Gastrocnemius medialis (tissue), 4 donors: ENCODE measurements at regions not wholly inside any gene's neighbourhood (a gene's known extent, or its start where the extent isn't known, plus 50 kb on each side); places are given as distances from the start of the nearest gene placed in this dataset.

Experiments
- ATAC-seq, 2 donors: fragments of 150-250 bp; one replicate each; pipeline ENCODE4 v1.9.1; 2016
- DNase-seq, 2 donors: peaks; one replicate each; pipeline ENCODE4 v3.0.0-alpha.2; 2019
- H3K27ac ChIP-seq, 4 donors: fragments of 200-600 bp; sonication (generic); 1 replicate in 1 of 4; 2 replicates in 3 of 4; pipeline ENCODE4 v1.5.1; 2016 to 2018; ENCODE audit warnings: mild to moderate bottlenecking in 2 of 4, moderate library complexity in 1 of 4
- H3K27me3 ChIP-seq, 3 donors: fragments of 200-600 bp; sonication (generic) in 2 of 3; 1 replicate in 1 of 3; 2 replicates in 2 of 3; pipeline versions ENCODE4 v1.5.1 to v1.6.0; 2016 to 2019; ENCODE audit warnings: mild to moderate bottlenecking in 1 of 3, moderate library complexity in 1 of 3
- H3K36me3 ChIP-seq, 2 donors: fragments of 200-600 bp; sonication (generic) in 1 of 2; one replicate each; pipeline ENCODE4 v1.5.1; 2017 to 2018
- H3K4me1 ChIP-seq, 2 donors: fragments of 200-600 bp; sonication (generic) in 1 of 2; one replicate each; pipeline ENCODE4 v1.5.1; 2016 to 2017; ENCODE audit warnings: mild to moderate bottlenecking in 2 of 2
- H3K4me3 ChIP-seq, 4 donors: fragments of 200-600 bp; sonication (generic) in 3 of 4; 1 replicate in 1 of 4; 2 replicates in 3 of 4; pipeline ENCODE4 v1.5.1; 2016 to 2019; ENCODE audit warnings: mild to moderate bottlenecking in 2 of 4
- H3K9me3 ChIP-seq, 3 donors: fragments of 200-600 bp; sonication (generic) in 2 of 3; 1 replicate in 1 of 3; 2 replicates in 2 of 3; pipeline ENCODE4 v1.5.1; 2016 to 2019
- POLR2A ChIP-seq, 2 donors: fragments of 450-650 bp; IDR thresholded peaks; one replicate each; pipeline ENCODE4 v1.6.1; 2017; ENCODE audit warnings: antibody characterized with exemption in 2 of 2, mild to moderate bottlenecking in 2 of 2, moderate library complexity in 2 of 2
- in situ Hi-C, 4 donors: fragments of 200-750 bp; cut with MboI; loops; one replicate each; pipeline versions ENCODE4 v1.15.0 to v1.8.0; 2017; ENCODE audit warnings: low sequenced_read_pairs in 4 of 4
- intact Hi-C: fragments of 100-400 bp; cut with DNase I; formaldehyde crosslinking; loops from one replicate; pipeline ENCODE4 v1.15.1; 2023; ENCODE audit warnings: low total_unique reads
- TF ChIP-seq, protein P1 (sequence below), 5 experiments: fragments of 450-650 bp in 3 of 5; fragments of 200-600 bp in 2 of 5; sonication (generic) in 2 of 5; IDR thresholded peaks in 4 of 5; conservative IDR thresholded peaks in 1 of 5; 1 replicate in 4 of 5; 2 replicates in 1 of 5; pipeline ENCODE4 v1.5.1; 2016 to 2019; ENCODE audit warnings: antibody characterized with exemption in 5 of 5, mild to moderate bottlenecking in 3 of 5, moderate library complexity in 3 of 5

DNA sequence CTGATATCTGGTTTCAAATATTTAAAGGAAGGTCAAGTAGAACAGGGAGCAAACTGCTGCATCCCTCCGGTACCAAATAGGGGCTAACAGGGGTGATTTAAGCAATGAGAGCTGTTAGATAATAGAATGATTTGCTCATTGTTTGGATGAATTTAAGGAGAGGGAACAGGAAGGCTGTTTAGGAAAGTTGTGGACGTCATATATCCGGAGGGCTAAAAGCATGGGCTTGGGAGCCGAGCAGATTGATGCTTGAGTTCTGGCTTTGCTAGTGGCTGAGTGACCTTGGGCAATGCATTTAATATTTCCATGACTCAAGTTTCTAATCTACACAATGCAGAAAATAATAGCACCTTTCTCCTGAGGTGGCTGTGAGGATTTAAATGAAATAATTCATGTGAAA, 85.4 kb upstream of the RPS23 start:
- in situ Hi-C loops, result loop anchor here in 2 of 4 donors (25.0 kb wide), 2 partner anchors 424 to 1099 kb away; partner anchors contain the start of gene VCAN (in 1 of the 2)
- DNase-seq, result no peak
- no peaks in the 10 kb centered on the region for H3K4me1 ChIP-seq
- ATAC-seq, result no peak
- H3K9me3 ChIP-seq, result no peaks in the 10 kb centered on the region
- no peaks in the 10 kb centered on the region for H3K27me3 ChIP-seq
- intact Hi-C loops, result no loop called here
- H3K27ac ChIP-seq, result no peak overlapping the region
- H3K36me3 ChIP-seq, result no peaks in the 10 kb centered on the region
- TF ChIP-seq POLR2A (IDR thresholded peaks at IDR 0.05), result no peak
- TF ChIP-seq, protein P1, sequence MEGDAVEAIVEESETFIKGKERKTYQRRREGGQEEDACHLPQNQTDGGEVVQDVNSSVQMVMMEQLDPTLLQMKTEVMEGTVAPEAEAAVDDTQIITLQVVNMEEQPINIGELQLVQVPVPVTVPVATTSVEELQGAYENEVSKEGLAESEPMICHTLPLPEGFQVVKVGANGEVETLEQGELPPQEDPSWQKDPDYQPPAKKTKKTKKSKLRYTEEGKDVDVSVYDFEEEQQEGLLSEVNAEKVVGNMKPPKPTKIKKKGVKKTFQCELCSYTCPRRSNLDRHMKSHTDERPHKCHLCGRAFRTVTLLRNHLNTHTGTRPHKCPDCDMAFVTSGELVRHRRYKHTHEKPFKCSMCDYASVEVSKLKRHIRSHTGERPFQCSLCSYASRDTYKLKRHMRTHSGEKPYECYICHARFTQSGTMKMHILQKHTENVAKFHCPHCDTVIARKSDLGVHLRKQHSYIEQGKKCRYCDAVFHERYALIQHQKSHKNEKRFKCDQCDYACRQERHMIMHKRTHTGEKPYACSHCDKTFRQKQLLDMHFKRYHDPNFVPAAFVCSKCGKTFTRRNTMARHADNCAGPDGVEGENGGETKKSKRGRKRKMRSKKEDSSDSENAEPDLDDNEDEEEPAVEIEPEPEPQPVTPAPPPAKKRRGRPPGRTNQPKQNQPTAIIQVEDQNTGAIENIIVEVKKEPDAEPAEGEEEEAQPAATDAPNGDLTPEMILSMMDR (IDR thresholded peaks at IDR 0.05 in 4 of 5, conservative IDR thresholded peaks at IDR 0.05 in 1 of 5), result no peak
- H3K4me3 ChIP-seq, result no peak overlapping the region

DNA sequence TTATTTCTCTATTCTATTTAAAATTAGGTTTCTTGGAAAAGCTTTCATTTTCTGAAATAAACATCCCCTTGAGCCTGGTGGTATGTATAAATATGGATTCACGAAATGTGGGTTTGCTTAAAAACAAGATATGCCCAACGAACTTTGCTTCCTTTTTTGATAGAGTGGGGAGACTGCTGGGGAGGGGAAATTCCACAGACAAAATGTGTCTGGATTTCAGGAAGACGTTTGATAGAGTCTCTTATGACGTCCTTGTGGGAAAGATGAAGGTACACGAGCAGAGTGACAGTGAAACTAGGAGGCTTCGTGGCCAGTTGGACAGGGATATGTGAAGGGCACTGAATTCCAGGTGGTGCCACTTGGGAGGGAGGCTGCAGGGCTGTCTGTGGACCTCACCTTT, 84.5 kb upstream of the RPS23 start:
- intact Hi-C loops (no loop called here), in situ Hi-C loops (loop anchor here in 2 of 4 donors (25.0 kb wide), 2 partner anchors 425 to 1100 kb away; partner anchors contain the start of gene VCAN (in 1 of the 2))
- TF ChIP-seq, protein P1 (IDR thresholded peaks at IDR 0.05 in 4 of 5, conservative IDR thresholded peaks at IDR 0.05 in 1 of 5), result no peak
- no peak for TF ChIP-seq POLR2A (IDR thresholded peaks at IDR 0.05)
- H3K4me3 ChIP-seq, result no peak overlapping the region
- no peaks in the 10 kb centered on the region for H3K4me1 ChIP-seq
- H3K9me3 ChIP-seq, result no peaks in the 10 kb centered on the region
- DNase-seq, result no peak
- H3K27ac ChIP-seq, result no peak overlapping the region
- ATAC-seq, result no peak
- no peaks in the 10 kb centered on the region for H3K36me3 ChIP-seq
- no peaks in the 10 kb centered on the region for H3K27me3 ChIP-seq

DNA sequence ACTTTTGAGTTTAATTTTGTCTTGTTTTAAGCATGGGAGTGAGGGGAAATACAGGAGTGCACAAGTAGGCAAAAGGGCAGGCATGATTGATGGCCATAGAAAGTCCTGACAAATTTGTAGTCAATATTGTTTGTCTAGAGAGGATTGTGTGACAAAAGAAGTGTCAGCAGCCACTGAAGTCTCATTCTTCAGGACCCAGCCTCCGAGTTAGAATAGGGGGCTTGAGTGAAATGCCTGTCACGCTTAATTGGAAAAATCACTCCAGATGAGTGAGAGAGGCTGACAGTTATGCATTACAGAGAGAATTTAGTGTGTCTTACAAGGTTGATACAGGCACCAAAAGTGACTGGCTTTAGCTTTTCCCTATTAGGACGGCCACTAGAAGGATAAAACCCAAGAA, 81.9 kb upstream of the RPS23 start:
- in situ Hi-C loops (loop anchor here in 2 of 4 donors (25.0 kb wide), 2 partner anchors 427 to 1102 kb away; partner anchors contain the start of gene VCAN (in 1 of the 2)), intact Hi-C loops (no loop called here)
- TF ChIP-seq, protein P1 (IDR thresholded peaks at IDR 0.05 in 4 of 5, conservative IDR thresholded peaks at IDR 0.05 in 1 of 5), result no peak
- no peak for TF ChIP-seq POLR2A (IDR thresholded peaks at IDR 0.05)
- Histone ChIP-seq H3K36me3 (no peaks in the 10 kb centered on the region), H3K9me3 (no peaks in the 10 kb centered on the region), H3K4me1 (no peaks in the 10 kb centered on the region), H3K27ac (no peak overlapping the region), H3K4me3 (no peak overlapping the region), H3K27me3 (no peaks in the 10 kb centered on the region)
- DNase-seq (no peak), ATAC-seq (no peak)

DNA sequence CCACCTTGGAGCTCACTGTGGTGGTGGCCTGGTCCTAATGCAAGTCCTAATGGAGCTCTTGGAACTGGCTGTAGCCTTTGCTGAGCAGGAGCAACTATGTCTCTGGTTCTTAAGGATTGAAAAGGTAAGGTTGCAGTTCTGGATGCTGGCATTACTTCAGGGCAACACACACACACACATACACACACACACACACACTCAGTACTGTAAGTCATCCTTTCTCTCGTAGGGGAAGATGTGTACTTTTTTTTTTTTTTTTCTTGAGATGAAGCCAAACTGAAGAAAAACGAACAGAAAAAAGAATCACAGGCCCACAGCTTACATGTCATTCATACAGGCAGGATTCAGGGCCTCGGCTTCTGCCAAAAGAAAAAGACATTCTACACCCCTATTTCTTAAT, 81.1 kb upstream of the RPS23 start:
- Histone ChIP-seq H3K27me3 (no peaks in the 10 kb centered on the region), H3K4me1 (no peaks in the 10 kb centered on the region), H3K36me3 (no peaks in the 10 kb centered on the region), H3K4me3 (no peak overlapping the region), H3K27ac (peak overlapping the region in 2 of 4 donors; percentile 15 to 22), H3K9me3 (no peaks in the 10 kb centered on the region)
- intact Hi-C loops (loop anchor here (5.0 to 10.0 kb wide), 2 partner anchors 436 to 1113 kb away; partner anchors contain the start of gene VCAN), in situ Hi-C loops (loop anchor here in 3 of 4 donors (10.0 to 25.0 kb wide), 4 partner anchors 276 to 1206 kb away; partner anchors contain the start of gene VCAN (in 1 of the 3))
- TF ChIP-seq POLR2A (IDR thresholded peaks at IDR 0.05), result no peak
- TF ChIP-seq, protein P1 (IDR thresholded peaks at IDR 0.05 in 4 of 5, conservative IDR thresholded peaks at IDR 0.05 in 1 of 5), result no peak
- ATAC-seq (no peak), DNase-seq (no peak)
